HG03025 (cell line): ENCODE measurements at regions not wholly inside any gene's neighbourhood (a gene's known extent, or its start where the extent isn't known, plus 50 kb on each side); places are given as distances from the start of the nearest gene placed in this dataset.

Source experiments
- ATAC-seq: cut with Tn5 transposase; IDR thresholded peaks from one replicate; pipeline ENCODE4 v1.9.1; 2021; ENCODE audit warnings: mild to moderate bottlenecking, moderate library complexity; ENCODE audit not compliant: unreplicated experiment, low FRiP score

DNA sequence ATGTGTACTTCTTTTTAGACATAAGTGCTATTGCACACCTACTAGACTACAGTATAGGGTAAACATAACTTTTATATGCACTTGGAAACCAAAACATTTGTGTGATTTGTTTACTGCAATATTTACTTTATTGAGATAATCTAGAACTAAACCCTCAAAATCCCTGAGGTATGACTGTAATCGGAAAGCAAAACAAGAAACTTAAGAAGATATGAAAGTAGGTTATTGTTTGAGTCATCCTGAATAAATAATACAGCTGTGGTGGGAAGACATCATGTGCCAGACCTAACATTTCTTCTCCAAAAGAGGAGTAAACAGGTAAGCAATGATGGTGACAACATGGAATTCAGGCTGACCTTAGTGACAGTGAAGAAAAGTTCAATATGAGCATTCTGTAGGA is 765.5 kb downstream of the OTOL1 start:
- no peak for ATAC-seq

DNA sequence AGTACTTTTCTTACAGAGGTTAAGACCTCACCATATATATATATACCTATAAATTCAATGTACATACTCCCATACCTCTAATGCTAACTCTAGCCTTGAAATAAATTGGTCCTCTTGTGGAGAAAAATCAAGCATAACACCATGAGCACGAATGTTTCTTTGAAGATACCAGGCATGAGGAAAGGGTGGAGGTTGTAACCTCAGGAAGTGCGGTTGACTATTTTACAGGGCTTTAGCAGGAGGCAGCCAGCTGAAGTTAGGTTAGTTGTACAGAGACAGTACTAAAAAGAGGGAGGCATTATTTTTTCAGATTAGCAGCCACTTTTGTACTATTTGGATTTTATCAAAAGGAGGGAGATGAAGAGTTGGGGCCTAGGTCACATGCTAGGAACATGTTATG is 767.0 kb downstream of the OTOL1 start:
- ATAC-seq, result no peak

DNA sequence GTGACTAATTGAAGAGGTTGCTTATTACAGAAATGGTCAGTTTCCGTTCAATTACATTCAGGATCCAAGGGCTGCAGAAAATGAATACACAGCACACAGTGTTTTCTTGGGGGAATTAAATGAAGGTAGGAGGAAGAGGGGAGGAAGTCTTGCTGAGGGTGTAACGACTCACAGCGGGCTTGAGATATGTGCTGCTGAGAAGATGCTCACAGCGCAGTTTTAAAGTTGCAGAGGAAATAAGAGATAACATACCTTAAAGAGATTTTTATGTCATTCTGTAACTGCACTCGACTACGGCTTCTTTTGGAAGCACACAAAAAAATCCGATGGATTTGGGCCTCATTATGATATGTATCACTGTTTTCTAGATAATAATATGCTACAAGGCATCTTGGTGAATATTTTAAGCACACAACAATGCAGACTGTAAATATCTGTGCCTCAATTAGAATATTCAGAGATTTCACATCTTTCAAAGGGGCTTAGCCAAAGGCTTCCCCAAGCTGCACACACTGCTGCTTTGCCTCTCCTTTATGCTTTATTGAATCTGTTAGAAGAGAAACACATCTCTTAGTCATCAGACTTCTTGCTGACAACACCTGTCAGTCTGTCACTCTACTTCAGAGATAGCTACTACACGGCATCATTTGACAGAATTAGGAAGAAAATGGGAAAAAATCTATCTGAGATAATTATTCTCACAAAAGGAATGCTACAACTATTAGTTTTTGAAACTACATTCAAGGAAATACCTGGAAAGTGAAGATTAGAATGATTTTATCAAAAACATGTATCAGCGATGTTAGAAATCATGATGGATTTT is 773.2 kb downstream of the OTOL1 start:
- ATAC-seq, result no peak

DNA sequence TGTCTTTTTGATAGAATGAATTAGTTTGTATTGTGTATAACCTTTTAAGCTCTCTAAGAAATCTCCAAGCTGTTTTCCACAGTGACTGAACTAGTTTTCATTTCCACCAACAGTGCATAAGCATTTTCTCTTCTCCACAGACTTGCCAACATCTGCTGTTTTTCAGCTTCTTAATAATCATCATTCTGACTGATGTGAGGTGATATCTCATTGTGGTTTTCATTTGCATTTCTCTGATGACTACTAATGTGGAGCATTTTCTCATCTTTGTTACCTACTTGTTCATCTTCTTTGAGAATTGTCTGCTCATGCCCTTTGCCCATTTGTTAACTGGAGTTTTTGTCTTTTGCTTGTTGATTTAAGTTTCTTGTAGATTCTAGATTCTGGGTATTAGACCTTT is 777.5 kb downstream of the OTOL1 start:
- ATAC-seq, result no peak

DNA sequence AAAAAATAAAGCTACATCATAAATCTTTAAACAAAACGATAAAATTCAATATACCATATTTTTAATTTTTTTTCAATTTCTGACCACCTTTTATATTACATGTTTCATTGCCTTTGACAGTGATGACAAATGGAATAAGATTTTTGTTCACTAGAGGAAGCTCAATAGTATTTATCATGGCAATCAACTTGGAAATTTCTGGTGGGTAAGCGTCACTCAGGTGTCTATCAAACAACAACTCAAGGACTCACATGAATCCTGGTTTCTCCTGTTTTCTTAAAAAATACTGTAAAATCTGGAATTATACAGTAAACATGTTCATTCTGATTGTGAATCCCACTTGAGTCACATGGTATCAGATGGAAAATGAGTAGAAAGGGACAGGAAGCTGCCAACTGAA is 782.2 kb downstream of the OTOL1 start:
- no peak for ATAC-seq

DNA sequence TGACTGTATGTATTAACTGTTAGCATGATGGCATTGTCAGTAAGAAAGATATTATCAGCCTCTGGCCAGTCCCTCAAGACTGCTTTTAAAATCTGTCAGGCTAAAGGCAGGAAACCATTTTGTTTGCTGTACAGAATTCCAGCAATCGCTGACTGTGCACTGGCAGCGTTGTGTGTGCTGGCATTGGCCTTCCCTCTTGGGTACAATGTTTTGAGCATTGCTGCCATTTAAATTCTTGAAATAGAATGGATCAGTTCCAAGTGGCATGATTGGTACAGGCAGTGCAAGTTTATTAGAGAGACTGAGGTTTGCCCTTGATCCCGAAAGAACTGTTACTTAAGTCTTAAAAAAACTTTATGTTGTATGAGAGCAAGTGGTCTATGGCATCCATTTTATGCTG is 788.7 kb downstream of the OTOL1 start:
- no peak for ATAC-seq

DNA sequence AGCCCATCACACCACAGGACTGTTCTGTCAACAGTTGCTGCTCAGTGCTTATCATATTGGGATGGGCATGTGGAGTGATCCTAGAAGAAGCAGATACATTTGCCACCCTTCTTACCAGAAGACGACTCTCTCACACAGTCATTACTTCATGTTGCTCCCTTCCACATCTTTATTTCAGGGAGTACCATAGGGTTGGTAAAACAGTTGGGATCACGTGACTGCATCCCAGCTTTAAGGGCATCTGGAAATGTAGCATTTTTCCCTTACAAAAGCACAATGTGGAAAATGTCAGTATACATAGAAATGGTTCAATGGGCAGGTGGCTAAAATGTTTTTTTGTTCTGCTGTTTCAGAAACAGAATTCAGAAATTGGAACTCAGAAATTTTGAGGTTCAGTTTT is 791.0 kb downstream of the OTOL1 start:
- ATAC-seq, result no peak

DNA sequence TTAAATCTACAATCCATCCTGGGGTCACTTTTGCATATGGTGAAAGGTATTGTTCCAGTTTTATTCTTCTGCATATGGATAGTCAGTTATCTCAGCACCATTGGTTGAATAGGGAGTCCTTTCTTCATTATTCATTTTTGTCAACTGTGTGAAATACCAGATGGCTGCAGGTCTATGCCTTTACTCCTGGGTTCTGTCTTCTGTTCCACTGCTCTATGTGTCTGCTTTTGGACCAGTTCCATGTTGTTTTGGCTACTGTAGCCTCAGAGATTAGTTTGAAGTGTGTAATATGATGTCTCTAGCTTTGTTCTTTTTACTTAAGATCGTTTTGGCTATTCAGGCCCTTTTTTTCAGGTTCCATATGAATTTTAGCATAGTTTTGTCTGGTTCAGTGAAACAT is 795.8 kb downstream of the OTOL1 start:
- ATAC-seq, result no peak

DNA sequence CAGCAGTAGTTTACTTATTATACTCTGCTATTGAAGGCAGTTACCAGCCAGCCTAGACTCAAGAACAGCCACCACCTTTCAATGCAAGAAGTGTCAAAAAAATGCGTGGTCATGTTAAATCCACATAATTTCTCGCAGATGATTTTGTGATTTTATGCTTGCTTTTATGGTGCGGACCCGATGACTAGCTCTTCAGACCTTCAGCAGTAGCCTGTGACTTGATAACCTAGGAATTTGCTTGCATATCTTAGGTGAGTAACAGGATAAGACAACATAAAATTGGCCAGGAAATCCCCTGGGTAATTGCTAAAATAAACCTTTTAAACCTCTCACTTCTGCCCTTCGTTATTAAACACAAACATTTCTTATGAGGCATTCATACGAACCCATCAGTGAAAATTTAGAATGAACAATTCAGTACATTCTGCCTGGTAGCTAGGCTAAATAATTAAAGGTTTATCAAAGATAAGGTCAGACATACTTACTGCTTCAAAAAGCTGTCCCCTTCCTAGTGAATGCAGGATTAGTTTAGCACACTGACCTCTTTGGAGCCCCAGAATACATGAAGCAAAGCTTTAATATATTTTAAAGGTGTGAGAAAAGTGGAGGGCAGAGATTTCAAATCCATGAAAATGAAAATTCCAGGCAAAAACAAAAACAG is 798.8 kb downstream of the OTOL1 start:
- no peak for ATAC-seq

DNA sequence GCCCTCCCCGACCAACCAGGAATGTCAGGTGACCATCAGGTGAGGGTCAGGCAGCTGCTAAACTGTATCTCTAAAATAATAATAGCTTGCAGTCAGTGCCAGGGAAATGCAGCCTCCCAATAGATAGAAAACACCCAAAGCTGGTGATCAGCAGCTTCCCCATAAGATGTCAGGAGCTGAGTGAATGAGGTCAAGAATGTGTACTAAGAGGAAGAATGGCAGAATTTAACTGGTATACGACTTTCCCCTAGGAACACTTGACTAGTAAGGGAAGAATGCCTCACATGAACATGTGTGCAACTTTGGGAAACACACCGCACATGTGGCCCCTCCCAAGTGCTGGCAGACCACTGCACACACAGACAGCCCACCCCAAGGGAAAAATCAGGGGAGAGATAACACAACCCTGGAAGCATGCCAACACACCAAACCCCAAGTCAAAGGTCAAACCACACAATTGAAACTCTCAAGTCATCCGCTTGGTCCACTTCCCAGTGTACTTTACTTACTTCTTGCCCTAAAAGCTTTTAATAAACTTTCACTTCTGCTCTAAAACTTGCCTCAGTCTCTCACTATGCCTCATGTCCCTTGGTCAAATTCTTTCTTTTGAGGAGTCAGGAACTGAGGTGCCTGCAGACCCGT is 806.5 kb downstream of the OTOL1 start:
- ATAC-seq, result no peak

DNA sequence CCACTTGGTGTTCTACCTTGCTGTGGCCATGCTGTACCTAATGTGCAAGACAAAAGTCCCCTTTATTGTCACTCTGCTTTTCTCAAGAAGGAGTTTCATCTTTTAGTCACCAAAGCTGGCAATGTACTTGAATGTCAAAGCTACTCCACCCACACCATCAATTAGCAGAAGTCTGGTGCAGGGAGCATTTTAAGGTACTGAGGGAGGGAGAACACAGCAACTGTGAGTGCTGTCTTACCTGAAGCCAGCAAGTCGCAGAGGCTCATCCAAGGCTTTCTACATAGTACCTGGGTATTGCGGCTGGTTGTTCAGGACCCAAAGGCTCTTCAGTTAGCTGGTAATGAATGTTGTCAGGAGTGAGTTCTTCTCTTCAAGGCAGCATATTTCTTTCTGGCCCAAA is 820.4 kb downstream of the OTOL1 start:
- ATAC-seq, result no peak

DNA sequence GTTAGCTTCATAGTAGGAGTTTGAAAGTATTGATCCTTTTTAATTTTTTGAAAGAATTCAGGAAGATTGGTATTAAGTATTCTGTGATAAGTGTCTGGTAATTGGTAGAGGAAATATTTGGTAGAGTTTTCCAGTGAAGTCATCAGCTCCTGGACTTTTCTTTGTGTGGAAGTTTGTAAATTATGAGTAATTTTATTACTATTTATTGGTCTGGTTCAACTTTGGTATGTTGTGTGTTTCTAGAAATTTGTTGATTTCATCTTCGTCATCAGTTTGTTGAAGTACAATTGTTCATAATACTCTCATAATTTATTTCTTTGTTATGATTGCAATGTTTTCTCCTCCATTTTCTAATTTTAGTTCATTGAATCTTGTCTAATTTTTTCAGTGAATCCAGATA is 832.0 kb downstream of the OTOL1 start:
- no peak for ATAC-seq

DNA sequence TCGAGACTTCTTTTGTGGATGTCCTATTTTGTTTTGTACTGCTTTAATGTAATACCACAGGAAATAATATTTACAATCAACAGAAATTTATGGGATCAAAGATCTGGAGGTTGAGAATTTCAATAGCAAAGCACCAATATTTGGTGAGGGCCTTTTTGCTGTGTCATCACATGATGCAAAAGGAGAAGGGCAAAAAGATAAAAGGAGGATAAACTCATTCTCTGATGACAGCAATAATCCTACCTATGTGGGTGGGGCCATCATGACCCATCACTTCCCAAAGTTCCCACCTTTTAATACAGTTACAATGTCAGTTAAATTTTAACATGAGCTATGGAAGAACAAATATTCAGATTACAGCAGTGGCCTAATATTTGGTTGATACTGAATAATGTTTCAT is 832.9 kb downstream of the OTOL1 start:
- ATAC-seq, result no peak

DNA sequence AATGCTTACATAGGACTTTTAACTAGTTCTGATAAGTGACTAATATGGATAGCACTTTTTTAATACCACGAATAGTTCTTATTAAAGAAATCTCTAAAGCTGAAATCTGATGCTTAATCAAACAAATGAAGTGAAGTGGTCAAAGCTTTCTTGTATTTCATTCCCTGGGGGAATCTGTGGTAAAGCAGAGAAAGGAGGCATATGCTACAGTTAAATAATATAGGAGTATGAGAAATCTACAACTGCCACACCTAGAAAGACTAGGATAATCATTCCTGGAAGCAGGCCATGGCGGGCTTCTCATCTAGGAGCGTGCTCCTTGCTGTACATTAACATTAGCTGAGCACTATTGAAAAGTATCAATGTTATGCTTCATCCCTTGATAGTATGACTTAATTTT is 835.7 kb downstream of the OTOL1 start:
- ATAC-seq, result no peak

DNA sequence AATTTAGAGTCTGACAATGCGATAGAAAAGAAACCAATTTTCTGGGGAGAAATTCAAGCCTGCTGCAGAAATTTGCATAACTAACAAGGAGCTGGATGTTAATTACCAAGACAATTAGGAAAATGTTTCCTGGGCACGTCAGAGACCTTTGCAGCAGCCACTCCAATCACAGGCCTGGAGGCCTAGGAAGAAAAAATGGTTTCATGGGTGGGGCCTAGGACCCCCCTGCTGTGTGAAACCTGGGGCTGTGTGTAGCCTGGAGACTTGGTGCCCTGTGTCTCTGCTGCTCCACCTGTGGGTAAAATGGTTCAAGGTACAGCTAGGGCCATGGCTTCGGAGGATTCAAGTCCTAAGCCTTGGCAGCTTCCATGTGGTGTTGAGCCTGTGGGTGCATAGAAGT is 837.9 kb downstream of the OTOL1 start:
- ATAC-seq, result no peak

DNA sequence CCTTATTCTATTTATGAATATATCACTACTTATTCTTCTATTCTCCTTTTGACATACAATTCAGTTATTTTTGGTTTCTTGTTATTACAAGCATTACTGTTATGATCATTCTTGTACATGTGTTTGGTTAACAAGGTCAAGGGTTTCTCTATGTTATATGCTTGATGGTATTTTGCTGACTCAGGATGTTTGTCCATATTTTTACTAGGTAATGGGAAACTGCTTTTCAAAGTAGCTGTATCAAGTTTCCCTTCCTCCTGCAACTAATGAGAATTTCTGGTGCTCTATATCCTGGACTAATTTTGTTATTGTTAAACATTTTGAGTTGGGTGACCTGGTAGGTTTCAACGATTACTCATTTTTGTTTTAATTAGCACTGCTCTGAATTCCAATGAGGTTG is 841.0 kb downstream of the OTOL1 start:
- ATAC-seq, result no peak

DNA sequence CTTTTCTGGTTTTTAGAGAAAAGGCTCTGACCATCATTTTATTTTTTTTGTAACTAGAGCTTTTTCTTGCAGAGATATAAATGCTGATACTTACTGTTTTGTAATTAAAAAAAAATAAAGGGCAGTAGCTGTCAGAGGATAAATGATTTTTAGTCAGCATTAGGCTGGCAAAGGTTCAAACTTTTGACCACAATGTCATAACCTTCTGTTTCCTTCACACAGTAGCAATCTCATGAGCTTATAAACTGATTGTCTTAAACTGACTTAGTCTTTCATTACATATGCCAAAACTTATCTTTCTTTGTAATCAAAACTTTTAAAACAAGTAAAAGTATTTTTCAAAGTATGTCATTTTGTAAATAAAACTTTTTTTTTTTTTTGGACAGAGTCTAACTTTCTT is 841.9 kb downstream of the OTOL1 start:
- no peak for ATAC-seq

DNA sequence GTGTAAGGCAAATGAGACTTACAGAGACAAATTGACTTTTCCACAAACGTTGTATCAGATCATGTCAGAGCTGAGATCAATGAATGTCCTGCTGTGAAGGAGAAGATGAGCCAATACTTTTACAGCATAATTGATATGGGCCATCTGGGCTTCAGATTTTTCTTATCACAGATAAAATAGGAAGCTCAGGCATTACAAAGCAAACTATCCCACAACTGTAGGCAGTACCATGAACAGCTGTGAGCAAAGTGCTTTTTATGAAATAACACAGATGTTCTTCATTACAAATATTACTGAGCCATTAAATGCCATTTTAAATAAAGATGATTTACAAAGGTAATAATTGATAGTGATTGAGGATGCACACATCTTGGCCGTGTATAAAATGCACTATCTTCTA is 852.3 kb downstream of the OTOL1 start:
- ATAC-seq, result no peak

DNA sequence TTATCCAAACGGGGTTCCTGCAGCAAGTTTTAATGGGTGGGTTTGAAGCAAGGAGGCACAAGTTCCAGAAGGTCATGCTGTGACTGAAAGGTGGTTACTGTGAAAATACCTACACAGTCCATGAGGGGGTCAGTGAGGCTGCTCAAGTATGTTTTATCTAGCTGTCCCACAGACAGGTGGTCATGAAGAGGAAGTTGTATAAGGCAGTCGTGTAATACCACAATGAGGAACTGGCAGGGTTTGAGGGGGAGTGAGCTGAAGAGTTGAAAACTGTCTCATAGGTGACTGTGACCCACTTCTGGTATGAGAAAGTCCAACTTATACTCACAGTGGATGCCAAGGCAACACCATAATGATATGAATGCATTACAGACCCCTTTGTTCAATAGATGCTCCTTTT is 856.8 kb downstream of the OTOL1 start:
- no peak for ATAC-seq

DNA sequence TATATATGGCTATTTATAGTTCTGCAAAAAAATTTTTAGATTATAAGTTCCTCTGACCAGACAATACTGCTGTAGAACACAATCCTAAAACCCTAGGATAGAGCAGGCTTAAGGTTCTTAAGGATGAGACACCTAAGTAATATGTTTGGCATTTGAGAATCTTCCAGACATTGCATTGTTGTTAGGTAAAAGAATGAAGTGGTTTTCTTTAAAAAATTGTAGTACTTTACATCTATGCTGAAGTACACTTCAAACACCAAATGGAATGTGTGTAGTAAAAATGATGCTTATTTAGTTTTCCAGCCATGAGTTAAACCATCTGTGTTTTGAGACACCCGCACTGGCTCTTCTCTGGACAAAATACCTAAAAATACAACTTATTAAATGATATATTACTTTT is 857.7 kb downstream of the OTOL1 start:
- ATAC-seq, result no peak

DNA sequence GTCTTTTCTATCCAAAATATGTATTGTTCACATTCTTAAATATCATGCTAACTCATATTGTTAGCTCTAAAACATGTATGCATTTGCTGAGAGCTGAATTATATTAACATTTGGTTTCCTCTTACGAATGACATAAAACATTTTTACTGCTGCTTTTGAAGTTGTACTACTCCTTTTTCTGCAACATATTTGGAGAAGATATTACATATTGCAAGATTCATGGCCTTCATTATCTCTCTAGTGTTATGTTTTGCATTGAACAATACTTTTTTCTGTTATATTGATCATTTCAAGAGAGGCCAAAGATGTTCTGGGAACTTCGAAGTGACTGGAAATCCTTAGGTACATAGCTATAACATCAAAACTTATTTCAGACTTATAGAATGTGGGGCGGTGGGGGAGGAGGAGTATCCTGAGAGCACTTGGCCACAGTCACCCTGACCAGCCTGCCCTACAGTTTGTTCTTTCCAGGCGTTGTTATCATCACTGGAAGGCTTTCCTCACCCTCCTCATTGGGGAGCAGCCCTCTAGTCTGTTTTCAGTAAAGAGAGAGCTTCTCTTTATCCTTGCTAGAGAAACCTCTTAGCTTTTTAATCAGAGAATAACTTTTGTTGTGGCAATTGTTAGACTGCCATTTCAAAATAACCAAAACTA is 868.6 kb downstream of the OTOL1 start:
- ATAC-seq, result no peak
